GM18868 (cell line): ENCODE measurements at regions not wholly inside any gene's neighbourhood (a gene's known extent, or its start where the extent isn't known, plus 50 kb on each side); places are given as distances from the start of the nearest gene placed in this dataset.
"Not testable (repeated sequence)": the region's sequence is repeated elsewhere in the genome, so short reads cannot be mapped to it uniquely, and the experiment has no call there.

ENCODE experiments used
- ATAC-seq: cut with Tn5 transposase; IDR thresholded peaks from one replicate; pipeline ENCODE4 v1.9.1; 2021; ENCODE audit warnings: mild to moderate bottlenecking, moderate library complexity; ENCODE audit not compliant: unreplicated experiment

- no peak for ATAC-seq
Observed at GRCh38 chr4:154035341-154035740, 246.5 kb upstream of the SFRP2 start.

DNA sequence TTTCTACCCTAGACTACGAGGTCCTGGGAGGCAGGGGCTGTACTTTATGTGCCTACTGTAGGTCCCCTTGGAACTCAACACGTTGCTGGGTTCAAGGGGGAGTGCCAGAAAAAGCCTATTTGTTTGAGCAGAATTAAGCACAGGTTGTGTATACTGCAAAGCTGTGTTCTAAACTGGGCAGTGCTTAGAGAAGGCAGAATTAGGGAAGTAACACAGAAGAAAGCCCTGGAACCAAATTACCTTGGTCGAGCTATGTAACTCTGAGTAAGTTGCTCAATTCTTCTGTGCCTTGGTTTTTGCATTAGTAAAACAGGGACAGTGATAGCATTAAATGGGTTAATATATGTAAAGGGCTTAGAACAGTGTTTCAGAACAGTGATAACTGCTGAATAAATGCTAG lies 245.0 kb upstream of the SFRP2 start:
- no peak for ATAC-seq

DNA sequence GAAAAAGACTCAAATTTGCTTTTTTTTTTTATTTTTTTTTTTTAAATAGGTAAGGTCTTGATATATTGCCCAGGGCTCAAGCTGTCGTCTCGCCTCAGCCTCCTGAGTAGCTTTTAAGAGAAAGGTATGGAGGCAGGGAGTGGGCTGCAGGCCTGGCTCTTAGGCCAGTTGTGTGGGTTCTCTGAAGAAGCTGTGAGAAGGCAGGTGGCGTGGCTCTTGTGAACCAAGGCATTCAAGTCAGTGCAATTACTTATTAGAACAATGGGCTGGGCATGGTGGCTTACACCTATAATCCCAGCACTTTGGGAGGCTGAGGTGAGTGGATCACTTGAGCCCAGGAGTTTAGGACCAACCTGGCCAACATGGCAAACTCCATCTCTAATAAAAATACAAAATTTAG lies 244.0 kb upstream of the SFRP2 start:
- no peak for ATAC-seq

DNA sequence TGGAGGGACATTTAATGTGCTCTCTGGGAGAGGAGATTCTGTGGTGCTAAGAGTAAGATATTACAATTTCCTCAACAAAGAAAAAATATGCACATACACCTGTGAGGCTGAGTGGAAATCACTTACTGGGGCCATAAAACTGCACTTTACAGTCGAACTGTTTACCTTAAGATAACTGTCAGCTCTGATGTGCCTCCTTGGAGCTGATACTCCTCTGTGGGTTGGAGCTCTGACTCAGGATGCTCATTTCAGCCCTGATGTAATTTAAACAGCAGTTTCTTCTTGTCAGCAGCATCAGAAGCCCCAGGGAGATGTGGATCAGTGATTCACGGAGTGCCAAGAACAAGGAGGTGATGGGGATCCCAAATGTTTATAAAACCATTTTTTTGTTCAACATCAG lies 241.9 kb upstream of the SFRP2 start:
- no peak for ATAC-seq

GRCh38 chr4:154030152-154030551 lies 241.3 kb upstream of the SFRP2 start:
- ATAC-seq, result no peak

- no peak for ATAC-seq
Observed at GRCh38 chr4:154029171-154029570, 240.3 kb upstream of the SFRP2 start.

- ATAC-seq, result no peak
Observed at GRCh38 chr4:154025110-154025509, 236.2 kb upstream of the SFRP2 start.

DNA sequence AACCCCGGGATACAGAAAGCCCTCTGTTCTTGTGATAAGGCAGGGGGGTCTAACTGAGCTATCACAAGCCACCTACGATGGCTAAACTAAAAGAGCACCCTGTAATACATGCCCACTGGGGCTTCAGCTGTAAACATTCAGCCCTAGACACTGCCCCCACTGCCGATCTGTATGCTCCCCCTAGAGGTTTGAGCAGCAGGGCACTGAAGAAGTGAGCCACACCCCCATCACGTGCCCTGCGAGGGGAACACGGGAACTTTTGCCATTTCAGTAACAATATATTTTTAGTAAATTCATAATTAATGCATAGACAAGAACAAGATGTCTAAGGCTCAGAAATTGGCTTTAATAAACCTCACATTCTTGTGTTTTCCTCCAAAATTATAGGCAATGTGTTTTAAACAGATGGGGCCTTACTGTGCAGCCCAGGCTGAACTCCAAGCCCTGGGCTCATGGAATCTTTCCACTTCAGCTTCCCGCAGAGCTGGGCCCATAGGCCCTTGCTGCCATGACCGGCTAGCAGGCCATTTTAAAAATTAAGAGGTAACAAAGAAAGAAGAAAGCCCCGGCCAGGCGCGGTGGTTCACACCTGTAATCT lies 235.3 kb upstream of the SFRP2 start:
- ATAC-seq, result no peak

- ATAC-seq, result not testable (repeated sequence)
Observed at GRCh38 chr4:154023671-154024070, 234.8 kb upstream of the SFRP2 start.

DNA sequence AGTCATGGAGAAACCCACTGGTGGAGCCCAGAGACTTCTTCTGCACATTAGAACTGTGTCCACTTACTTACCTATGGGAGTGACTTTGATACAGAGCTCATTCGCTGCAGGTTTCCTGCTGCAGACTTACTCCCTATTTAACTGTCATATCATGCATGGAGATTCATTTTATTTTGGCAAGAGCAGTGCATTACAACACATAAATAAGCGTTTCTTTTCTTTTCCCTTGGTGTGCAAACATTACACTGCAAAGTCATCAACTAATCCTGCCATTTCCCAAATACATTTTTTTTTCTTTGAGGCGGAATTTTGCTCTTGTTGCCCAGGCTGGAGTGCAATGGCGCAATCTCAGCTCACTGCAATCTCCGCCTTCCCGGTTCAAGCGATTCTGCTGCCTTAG lies 230.9 kb upstream of the SFRP2 start:
- no peak for ATAC-seq

DNA sequence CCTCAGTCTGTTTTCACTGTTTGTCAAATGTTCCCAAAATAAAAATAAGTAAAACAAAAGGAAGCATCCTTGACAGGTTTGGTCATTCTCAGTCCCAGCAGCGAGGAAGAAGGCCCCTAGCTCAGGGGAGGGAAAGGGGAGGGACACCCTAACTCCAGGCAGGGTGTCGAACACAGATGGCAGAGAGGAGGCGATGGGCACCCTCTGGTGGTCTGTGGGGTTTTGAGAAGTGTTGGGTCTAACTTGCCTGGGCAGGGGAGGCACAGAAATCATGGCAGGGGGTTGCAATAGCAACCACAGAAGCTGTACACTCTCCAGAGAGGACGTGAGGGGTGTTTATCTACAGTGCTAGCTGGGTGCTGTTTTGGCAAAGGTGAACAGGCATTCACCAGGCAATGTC lies 229.8 kb upstream of the SFRP2 start:
- peak; percentile 70 for ATAC-seq

DNA sequence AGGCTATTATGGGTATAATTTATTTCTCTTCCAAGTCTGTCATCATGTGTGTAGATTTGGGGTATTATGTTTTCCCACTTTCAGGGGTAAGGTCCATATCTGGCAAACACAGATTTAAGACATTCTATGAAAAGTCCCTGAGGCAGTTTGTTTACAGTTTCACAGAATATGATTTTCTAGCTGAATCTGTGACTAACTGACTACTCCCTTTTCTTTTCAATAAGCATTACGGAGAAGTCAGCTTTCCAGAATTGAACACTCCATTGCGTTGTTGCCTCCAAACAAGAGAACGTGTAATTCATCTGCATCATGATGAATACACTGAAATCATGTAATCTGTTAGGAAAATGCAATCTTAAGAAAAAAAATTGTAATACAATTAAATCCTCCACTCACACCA lies 226.7 kb upstream of the SFRP2 start:
- ATAC-seq, result no peak

- ATAC-seq, result no peak
Observed at GRCh38 chr4:154014407-154015321, 225.8 kb upstream of the SFRP2 start.

GRCh38 chr4:154013576-154013975 lies 224.7 kb upstream of the SFRP2 start:
- no peak for ATAC-seq

DNA sequence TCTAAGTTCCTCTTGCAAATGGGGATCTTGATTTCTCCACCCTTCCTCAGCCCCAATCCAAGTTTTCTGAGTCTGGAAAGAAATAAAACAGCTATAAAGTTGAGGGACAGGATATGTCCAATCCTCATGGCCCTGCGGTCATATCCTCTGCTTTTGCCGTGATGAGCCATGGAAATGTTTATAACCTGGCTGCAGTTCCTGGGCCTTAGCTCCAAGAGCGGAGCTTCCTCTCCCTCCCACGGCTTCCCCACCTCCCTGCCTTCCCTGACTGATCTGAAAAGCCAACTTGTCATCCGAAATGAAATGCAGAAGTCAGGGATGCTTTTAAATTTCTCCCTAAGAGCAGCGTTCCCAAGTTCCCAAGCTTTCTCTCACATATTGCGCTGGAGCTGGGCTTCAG lies 221.5 kb upstream of the SFRP2 start:
- no peak for ATAC-seq

GRCh38 chr4:154009788-154010187 lies 220.9 kb upstream of the SFRP2 start:
- ATAC-seq, result no peak

- ATAC-seq, result no peak
Observed at GRCh38 chr4:154009191-154009590, 220.3 kb upstream of the SFRP2 start.

DNA sequence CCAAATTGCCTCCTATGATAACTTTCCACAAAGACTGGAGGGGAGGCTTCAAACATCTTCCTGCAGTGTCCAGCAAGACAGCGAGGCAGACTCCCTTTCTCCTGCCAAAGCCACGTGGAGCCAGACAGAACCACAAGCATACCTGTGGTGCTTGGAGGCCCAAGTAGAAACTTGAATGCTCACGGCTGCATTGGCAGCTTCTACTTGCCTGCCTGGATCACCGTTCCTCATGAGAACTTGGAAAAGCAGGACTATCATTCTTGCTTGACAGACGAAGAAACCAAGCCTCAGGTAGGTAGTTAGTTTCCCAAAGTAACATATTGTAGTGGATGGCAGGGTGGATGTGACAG lies 216.3 kb upstream of the SFRP2 start:
- no peak for ATAC-seq

- no peak for ATAC-seq
Observed at GRCh38 chr4:154004507-154005170, 215.8 kb upstream of the SFRP2 start.

GRCh38 chr4:154004016-154004415 lies 215.1 kb upstream of the SFRP2 start:
- no peak for ATAC-seq

GRCh38 chr4:154003378-154003777 lies 214.5 kb upstream of the SFRP2 start:
- no peak for ATAC-seq

- no peak for ATAC-seq
Observed at GRCh38 chr4:154001193-154001592, 212.3 kb upstream of the SFRP2 start.
